Esophagus squamous epithelium (tissue), 4 donors: ENCODE measurements at regions not wholly inside any gene's neighbourhood (a gene's known extent, or its start where the extent isn't known, plus 50 kb on each side); places are given as distances from the start of the nearest gene placed in this dataset.

Experiments
- POLR2A ChIP-seq, 4 donors: fragments of 450-650 bp; IDR thresholded peaks; one replicate each; pipeline ENCODE4 v1.6.1; 2017; ENCODE audit warnings: antibody characterized with exemption in 4 of 4, mild to moderate bottlenecking in 4 of 4, moderate library complexity in 3 of 4
- TF ChIP-seq, protein P1 (sequence below), 6 experiments: fragments of 450-650 bp in 4 of 6; fragments of 200-600 bp in 2 of 6; sonication (generic) in 2 of 6; IDR thresholded peaks; one replicate each; pipeline ENCODE4 v1.5.1; 2016 to 2019; ENCODE audit warnings: antibody characterized with exemption in 6 of 6, mild to moderate bottlenecking in 4 of 6, moderate library complexity in 4 of 6

GRCh38 chr12:87086118-87086891, 830.1 kb upstream of the MGAT4C start:
- TF ChIP-seq, protein P1, sequence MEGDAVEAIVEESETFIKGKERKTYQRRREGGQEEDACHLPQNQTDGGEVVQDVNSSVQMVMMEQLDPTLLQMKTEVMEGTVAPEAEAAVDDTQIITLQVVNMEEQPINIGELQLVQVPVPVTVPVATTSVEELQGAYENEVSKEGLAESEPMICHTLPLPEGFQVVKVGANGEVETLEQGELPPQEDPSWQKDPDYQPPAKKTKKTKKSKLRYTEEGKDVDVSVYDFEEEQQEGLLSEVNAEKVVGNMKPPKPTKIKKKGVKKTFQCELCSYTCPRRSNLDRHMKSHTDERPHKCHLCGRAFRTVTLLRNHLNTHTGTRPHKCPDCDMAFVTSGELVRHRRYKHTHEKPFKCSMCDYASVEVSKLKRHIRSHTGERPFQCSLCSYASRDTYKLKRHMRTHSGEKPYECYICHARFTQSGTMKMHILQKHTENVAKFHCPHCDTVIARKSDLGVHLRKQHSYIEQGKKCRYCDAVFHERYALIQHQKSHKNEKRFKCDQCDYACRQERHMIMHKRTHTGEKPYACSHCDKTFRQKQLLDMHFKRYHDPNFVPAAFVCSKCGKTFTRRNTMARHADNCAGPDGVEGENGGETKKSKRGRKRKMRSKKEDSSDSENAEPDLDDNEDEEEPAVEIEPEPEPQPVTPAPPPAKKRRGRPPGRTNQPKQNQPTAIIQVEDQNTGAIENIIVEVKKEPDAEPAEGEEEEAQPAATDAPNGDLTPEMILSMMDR (IDR thresholded peaks at IDR 0.05), result no peak
- TF ChIP-seq POLR2A (IDR thresholded peaks at IDR 0.05), result no peak
